H9 (cell line): ENCODE measurements at regions not wholly inside any gene's neighbourhood (a gene's known extent, or its start where the extent isn't known, plus 50 kb on each side); places are given as distances from the start of the nearest gene placed in this dataset.

Source experiments
- DNase-seq: peaks from one replicate; pipeline ENCODE4 v3.0.0-alpha.2; 2017
- H2AFZ ChIP-seq: one replicate; pipeline ENCODE4 v1.6.1; 2013; ENCODE audit warnings: mild to moderate bottlenecking, low read length, control low read depth, moderate library complexity
- H2AK5ac ChIP-seq: 2 replicates; pipeline ENCODE4 v1.6.1; 2013; ENCODE audit warnings: low read length, control low read depth, mixed read lengths; ENCODE audit not compliant: insufficient read length
- H2BK120ac ChIP-seq: one replicate; pipeline ENCODE4 v1.6.1; 2013; ENCODE audit warnings: low read depth, mild to moderate bottlenecking, low read length, control low read depth, inconsistent platforms; ENCODE audit not compliant: poor library complexity, severe bottlenecking
- H2BK12ac ChIP-seq: 2 replicates; pipeline ENCODE4 v1.6.1; 2013; ENCODE audit warnings: low read length, control low read depth, mixed read lengths, low read depth; ENCODE audit not compliant: insufficient read length
- H2BK15ac ChIP-seq: 2 replicates; pipeline ENCODE4 v1.6.1; 2013; ENCODE audit warnings: low read depth, low read length, control low read depth
- H2BK20ac ChIP-seq: one replicate; pipeline ENCODE4 v1.6.1; 2013; ENCODE audit warnings: low read depth, mild to moderate bottlenecking, low read length, control low read depth, inconsistent platforms; ENCODE audit not compliant: poor library complexity, severe bottlenecking
- H2BK5ac ChIP-seq: 2 replicates; pipeline ENCODE4 v1.6.1; 2013; ENCODE audit warnings: low read length, control low read depth, mixed read lengths; ENCODE audit not compliant: insufficient read length
- H3K14ac ChIP-seq: 2 replicates; pipeline ENCODE4 v1.6.1; 2013; ENCODE audit warnings: low read length, control low read depth; ENCODE audit not compliant: insufficient read depth
- H3K18ac ChIP-seq: 2 replicates; pipeline ENCODE4 v1.6.1; 2013; ENCODE audit warnings: low read depth, mild to moderate bottlenecking, mixed read lengths, low read length, control low read depth; ENCODE audit not compliant: insufficient read length
- H3K23ac ChIP-seq: 2 replicates; pipeline ENCODE4 v1.6.1; 2013; ENCODE audit warnings: low read length, control low read depth, mixed read lengths, low read depth; ENCODE audit not compliant: insufficient read length
- H3K23me2 ChIP-seq: 2 replicates; pipeline ENCODE4 v1.6.1; 2013; ENCODE audit warnings: low read depth, mild to moderate bottlenecking, mixed read lengths, low read length, control low read depth; ENCODE audit not compliant: insufficient read length, poor library complexity, severe bottlenecking
- H3K27ac ChIP-seq: 2 replicates; pipeline ENCODE4 v1.5.1; 2013; ENCODE audit warnings: low read length, control low read depth, mixed read lengths, low read depth; ENCODE audit not compliant: insufficient read length
- H3K27me3 ChIP-seq: 2 replicates; pipeline ENCODE4 v1.6.1; 2013; ENCODE audit warnings: low read length, control low read depth, inconsistent platforms; ENCODE audit not compliant: insufficient read depth
- H3K4ac ChIP-seq: 2 replicates; pipeline ENCODE4 v1.6.1; 2013; ENCODE audit warnings: low read depth, mild to moderate bottlenecking, control low read depth, inconsistent platforms, low read length, moderate library complexity
- H3K4me1 ChIP-seq: 2 replicates; pipeline ENCODE4 v1.6.1; 2013; ENCODE audit warnings: low read length, control low read depth, inconsistent platforms; ENCODE audit not compliant: insufficient read depth
- H3K4me2 ChIP-seq: 2 replicates; pipeline ENCODE4 v1.6.1; 2013; ENCODE audit warnings: low read length, control low read depth, mixed read lengths; ENCODE audit not compliant: insufficient read length, insufficient read depth
- H3K56ac ChIP-seq: 2 replicates; pipeline ENCODE4 v1.6.1; 2013; ENCODE audit warnings: low read depth, mild to moderate bottlenecking, mixed read lengths, low read length, control low read depth; ENCODE audit not compliant: insufficient read length
- H3K79me1 ChIP-seq: 2 replicates; pipeline ENCODE4 v1.6.1; 2013; ENCODE audit warnings: low read depth, mild to moderate bottlenecking, moderate library complexity, low read length, control low read depth, inconsistent platforms; ENCODE audit not compliant: insufficient read depth, poor library complexity, severe bottlenecking
- H3K79me2 ChIP-seq: 2 replicates; pipeline ENCODE4 v1.6.1; 2013; ENCODE audit warnings: low read length, control low read depth, inconsistent platforms; ENCODE audit not compliant: insufficient read depth
- H3K9ac ChIP-seq: 2 replicates; pipeline ENCODE4 v1.6.1; 2013; ENCODE audit warnings: low read length, control low read depth, mixed read lengths; ENCODE audit not compliant: insufficient read length; ENCODE audit errors: extremely low read depth
- H3K9me3 ChIP-seq: one replicate; pipeline ENCODE4 v1.6.1; 2013; ENCODE audit warnings: low read depth, low read length, inconsistent platforms; ENCODE audit not compliant: control insufficient read depth
- H3T11ph ChIP-seq: one replicate; pipeline ENCODE4 v1.6.1; 2013; ENCODE audit warnings: mild to moderate bottlenecking, low read length, control low read depth, inconsistent platforms
- H4K20me1 ChIP-seq: one replicate; pipeline ENCODE4 v1.6.1; 2013; ENCODE audit not compliant: control insufficient read depth, insufficient read length, insufficient read depth
- H4K5ac ChIP-seq: 2 replicates; pipeline ENCODE4 v1.6.1; 2013; ENCODE audit warnings: low read depth, mild to moderate bottlenecking, mixed read lengths, low read length, control low read depth; ENCODE audit not compliant: insufficient read length
- H4K8ac ChIP-seq: replicated peaks from 2 replicates; pipeline ENCODE4 v1.6.1; 2013; ENCODE audit warnings: low read length, control low read depth, mixed read lengths, low read depth; ENCODE audit not compliant: insufficient read length
- H4K91ac ChIP-seq: 2 replicates; pipeline ENCODE4 v1.6.1; 2013; ENCODE audit warnings: low read depth, mild to moderate bottlenecking, moderate library complexity, mixed read lengths, low read length, control low read depth; ENCODE audit not compliant: insufficient read length
- H3K27ac Mint-ChIP-seq, 3 experiments: 2 replicates in 2 of 3; 3 replicates in 1 of 3; pipeline ENCODE4 v1.8.0; 2020 to 2021; ENCODE audit warnings: mixed read lengths in 3 of 3, mild to moderate bottlenecking in 1 of 3, moderate library complexity in 1 of 3
- H3K27me3 Mint-ChIP-seq: 2 replicates; pipeline ENCODE4 v1.8.0; 2021; ENCODE audit warnings: low read depth, mild to moderate bottlenecking, moderate library complexity, mixed read lengths
- H3K36me3 Mint-ChIP-seq, 3 experiments: 2 replicates in 2 of 3; 3 replicates in 1 of 3; pipeline ENCODE4 v1.8.0; 2020 to 2021; ENCODE audit warnings: low read depth in 3 of 3, mixed read lengths in 3 of 3; ENCODE audit not compliant: insufficient read depth in 1 of 3
- H3K4me1 Mint-ChIP-seq, 2 experiments: 2 replicates each; pipeline ENCODE4 v1.8.0; 2020; ENCODE audit warnings: mixed read lengths in 2 of 2
- H3K4me3 Mint-ChIP-seq, 2 experiments: 2 replicates in 1 of 2; 3 replicates in 1 of 2; pipeline ENCODE4 v1.8.0; 2020 to 2021; ENCODE audit warnings: mild to moderate bottlenecking in 2 of 2, mixed read lengths in 2 of 2, moderate library complexity in 1 of 2
- H3K9me3 Mint-ChIP-seq, 2 experiments: 2 replicates in 1 of 2; 3 replicates in 1 of 2; pipeline ENCODE4 v1.8.0; 2020; ENCODE audit warnings: mild to moderate bottlenecking in 2 of 2, mixed read lengths in 2 of 2, moderate library complexity in 1 of 2
- CTCF ChIP-seq: fragments of 200-600 bp; sonication (generic); conservative IDR thresholded peaks from 3 replicates; pipeline ENCODE4 v1.8.0; 2021; ENCODE audit warnings: antibody characterized with exemption, mild to moderate bottlenecking
- WGBS: extraction: QIAGEN DNeasy Blood & Tissue Kit; methylation state at CpG from one replicate; pipeline ENCODE4 v1.1.7; 2013; ENCODE audit warnings: missing lambda C conversion rate, low lambda C conversion rate, mixed read lengths; ENCODE audit not compliant: insufficient read length; ENCODE audit errors: extremely low coverage; 5-methylcytosine and 5-hydroxymethylcytosine counted together

GRCh38 chr4:110787109-110787508, 164.2 kb upstream of the PITX2 start:
- Histone ChIP-seq H2BK120ac (no peak overlapping the region), H2BK5ac (no peak overlapping the region), H2BK15ac (no peak overlapping the region), H4K5ac (no peak overlapping the region), H2BK20ac (no peak overlapping the region), H4K20me1 (no peaks in the 10 kb centered on the region), H3K4ac (no peak overlapping the region), H3K79me1 (no peaks in the 10 kb centered on the region), H3K14ac (no peak overlapping the region), H3K79me2 (no peaks in the 10 kb centered on the region), H3K18ac (no peak overlapping the region), H2AFZ (no peak overlapping the region), H3K56ac (no peak overlapping the region), H3K9ac (no peak overlapping the region), H2AK5ac (no peak overlapping the region), H3K23me2 (no peaks in the 10 kb centered on the region), H3K27me3 (no peaks in the 10 kb centered on the region), H3K9me3 (no peaks in the 10 kb centered on the region), H4K8ac (no peak overlapping the region), H3K27ac (no peak overlapping the region), H2BK12ac (no peak overlapping the region), H4K91ac (no peak overlapping the region), H3K23ac (no peak overlapping the region), H3T11ph (no peak overlapping the region), H3K4me2 (no peak overlapping the region), H3K4me1 (no peaks in the 10 kb centered on the region)
- Mint-ChIP-seq H3K4me1 (peaks cover 6 to 15% of the 10 kb centered on the region in 2 experiments), H3K36me3 (no peaks in the 10 kb centered on the region), H3K27ac (no peak overlapping the region), H3K9me3 (no peaks in the 10 kb centered on the region; a peak in 1 of 5 replicates), H3K27me3 (no peaks in the 10 kb centered on the region), H3K4me3 (no peak overlapping the region)
- no peak for DNase-seq
- no peak for TF ChIP-seq CTCF
- WGBS: no CpG with 5 or more reads among the region's 4 CpGs
